WTC11 (cell line): ENCODE measurements at regions not wholly inside any gene's neighbourhood (a gene's known extent, or its start where the extent isn't known, plus 50 kb on each side); places are given as distances from the start of the nearest gene placed in this dataset.

ENCODE experiments used
- ATAC-seq: fragments of 200-7000 bp; cut with Tn5 transposase; 2 replicates; pipeline ENCODE4 v1.10.0; 2021; ENCODE audit warnings: mild to moderate bottlenecking, moderate library complexity
- CTCF ChIA-PET: fragments of 300-600 bp; sonication (Branson Sonifier 250); formaldehyde crosslinking; loops from one replicate; lab custom pipeline; 2021; ENCODE audit warnings: antibody characterized with exemption; lab: Charles Lee
- POLR2A ChIA-PET: fragments of 350-600 bp; sonication (Branson Sonifier 250); formaldehyde crosslinking; loops from one replicate; lab custom pipeline; 2021; ENCODE audit warnings: antibody characterized with exemption; lab: Charles Lee
- DNase-seq: peaks from one replicate; pipeline ENCODE4 v3.0.0; 2021; ENCODE audit warnings: low spot score
- H3K27ac Mint-ChIP-seq: 2 replicates; pipeline ENCODE4 v1.8.0; 2021; ENCODE audit warnings: mixed read lengths
- H3K27me3 Mint-ChIP-seq: 2 replicates; pipeline ENCODE4 v1.8.0; 2021; ENCODE audit warnings: low read depth, mild to moderate bottlenecking, moderate library complexity, mixed read lengths
- H3K36me3 Mint-ChIP-seq: 2 replicates; pipeline ENCODE4 v1.8.0; 2021; ENCODE audit warnings: mixed read lengths
- H3K4me1 Mint-ChIP-seq: 2 replicates; pipeline ENCODE4 v1.8.0; 2022; ENCODE audit warnings: mixed read lengths
- H3K4me3 Mint-ChIP-seq: 2 replicates; pipeline ENCODE4 v1.8.0; 2021; ENCODE audit warnings: mild to moderate bottlenecking, moderate library complexity, mixed read lengths
- H3K9me3 Mint-ChIP-seq: 2 replicates; pipeline ENCODE4 v1.8.0; 2021; ENCODE audit warnings: mixed read lengths
- ATF6 ChIP-seq: sonication (generic); formaldehyde crosslinking; IDR thresholded peaks from 2 replicates; pipeline ENCODE4 v1.8.1; 2023; ENCODE audit warnings: mild to moderate bottlenecking, missing genetic modification reagents
- CTCF ChIP-seq: fragments of 200-600 bp; IDR thresholded peaks from 2 replicates; pipeline ENCODE4 v1.8.0; 2022; ENCODE audit warnings: antibody characterized with exemption
- ETV6 ChIP-seq: sonication (generic); formaldehyde crosslinking; IDR thresholded peaks from 2 replicates; pipeline ENCODE4 v1.8.1; 2022; ENCODE audit warnings: mild to moderate bottlenecking, missing genetic modification reagents
- FOXP1 ChIP-seq: sonication (generic); formaldehyde crosslinking; IDR thresholded peaks from 2 replicates; pipeline ENCODE4 v1.8.0; 2022; ENCODE audit warnings: missing genetic modification reagents, mild to moderate bottlenecking, moderate library complexity, borderline replicate concordance
- FOXP4 ChIP-seq: sonication (generic); formaldehyde crosslinking; IDR thresholded peaks from 2 replicates; pipeline ENCODE4 v1.8.0; 2022; ENCODE audit warnings: mild to moderate bottlenecking, missing genetic modification reagents
- GRHL2 ChIP-seq: fragments of 250-450 bp; sonication (Bioruptor Pico); IDR thresholded peaks from 2 replicates; pipeline ENCODE4 v1.8.0; 2022; ENCODE audit warnings: mild to moderate bottlenecking, moderate library complexity; ENCODE audit not compliant: insufficient replicate concordance, severe bottlenecking
- GTF2I ChIP-seq: fragments of 250-450 bp; sonication (Bioruptor Pico); conservative IDR thresholded peaks from 2 replicates; pipeline ENCODE4 v1.4.0; 2021; ENCODE audit warnings: mild to moderate bottlenecking
- IRF2 ChIP-seq: sonication (generic); formaldehyde crosslinking; IDR thresholded peaks from 2 replicates; pipeline ENCODE4 v1.8.0; 2022; ENCODE audit warnings: low read depth, missing genetic modification reagents, borderline replicate concordance
- MAX ChIP-seq: sonication (generic); formaldehyde crosslinking; IDR thresholded peaks from 2 replicates; pipeline ENCODE4 v1.8.0; 2022; ENCODE audit warnings: mild to moderate bottlenecking, missing genetic modification reagents
- MXD4 ChIP-seq: fragments of 250-450 bp; sonication (Bioruptor Pico); IDR thresholded peaks from 2 replicates; pipeline ENCODE4 v1.8.0; 2021; ENCODE audit warnings: mild to moderate bottlenecking, moderate library complexity, borderline replicate concordance
- MYBL2 ChIP-seq: sonication (generic); formaldehyde crosslinking; IDR thresholded peaks from 2 replicates; pipeline ENCODE4 v1.8.1; 2023; ENCODE audit warnings: mild to moderate bottlenecking, moderate library complexity, missing genetic modification reagents
- NR1H2 ChIP-seq: sonication (generic); formaldehyde crosslinking; IDR thresholded peaks from 2 replicates; pipeline ENCODE4 v1.9.0; 2021; ENCODE audit warnings: mild to moderate bottlenecking, moderate library complexity, missing genetic modification reagents
- NR2C2 ChIP-seq: sonication (generic); formaldehyde crosslinking; IDR thresholded peaks from 2 replicates; pipeline ENCODE4 v1.8.0; 2022; ENCODE audit warnings: mild to moderate bottlenecking, missing genetic modification reagents
- OVOL2 ChIP-seq: fragments of 250-450 bp; sonication (Bioruptor Pico); IDR thresholded peaks from 2 replicates; pipeline ENCODE4 v1.9.0; 2021; ENCODE audit warnings: mild to moderate bottlenecking, borderline replicate concordance
- PREB ChIP-seq: sonication (generic); formaldehyde crosslinking; IDR thresholded peaks from 2 replicates; pipeline ENCODE4 v1.8.1; 2022; ENCODE audit warnings: mild to moderate bottlenecking, missing genetic modification reagents, moderate library complexity, borderline replicate concordance
- SMAD4 ChIP-seq: sonication (generic); formaldehyde crosslinking; IDR thresholded peaks from 2 replicates; pipeline ENCODE4 v1.8.0; 2022; ENCODE audit warnings: mild to moderate bottlenecking, missing genetic modification reagents
- TCF7 ChIP-seq: sonication (generic); formaldehyde crosslinking; IDR thresholded peaks from 2 replicates; pipeline ENCODE4 v1.8.0; 2022; ENCODE audit warnings: mild to moderate bottlenecking, low read depth, missing genetic modification reagents, moderate library complexity
- USF1 ChIP-seq: sonication (generic); formaldehyde crosslinking; IDR thresholded peaks from 2 replicates; pipeline ENCODE4 v1.8.0; 2022; ENCODE audit warnings: mild to moderate bottlenecking, missing genetic modification reagents
- ZMAT4 ChIP-seq: fragments of 250-450 bp; sonication (Bioruptor Pico); IDR thresholded peaks from 2 replicates; pipeline ENCODE4 v1.9.0; 2021; ENCODE audit warnings: mild to moderate bottlenecking
- ZNF138 ChIP-seq: sonication (generic); formaldehyde crosslinking; conservative IDR thresholded peaks from 2 replicates; pipeline ENCODE4 v1.8.1; 2022; ENCODE audit warnings: mild to moderate bottlenecking, moderate library complexity, missing genetic modification reagents
- ZNF219 ChIP-seq: sonication (generic); formaldehyde crosslinking; IDR thresholded peaks from 2 replicates; pipeline ENCODE4 v1.8.0; 2023; ENCODE audit warnings: missing genetic modification reagents, mild to moderate bottlenecking, borderline replicate concordance
- ZNF317 ChIP-seq: sonication (generic); formaldehyde crosslinking; IDR thresholded peaks from 2 replicates; pipeline ENCODE4 v1.8.1; 2023; ENCODE audit warnings: low read depth, mild to moderate bottlenecking, moderate library complexity, missing genetic modification reagents, borderline replicate concordance

- TF ChIP-seq ATF6 (CRISPR knock-in tag) (no peak), FOXP4 (CRISPR knock-in tag) (no peak), NR1H2 (no peak), MAX (CRISPR knock-in tag) (no peak), USF1 (no peak), CTCF (no peak), GRHL2 (CRISPR knock-in tag) (no peak), ZNF317 (CRISPR knock-in tag) (no peak), PREB (CRISPR knock-in tag) (no peak), SMAD4 (CRISPR knock-in tag) (no peak), IRF2 (no peak), ZNF219 (CRISPR knock-in tag) (no peak), FOXP1 (CRISPR knock-in tag) (no peak), GTF2I (no peak)
- TF ChIP-seq, all 79 proteins: peak for 0
- DNase-seq, result no peak
- ChIA-PET POLR2A (no interaction called here), CTCF (interaction anchor here (0.8 kb wide), 1 partner anchor 33 kb away, joined by 5 read pairs; no protein-coding TSS in a partner anchor)
- no peak for ATAC-seq
- peaks cover 2% of the 10 kb centered on the region; the same call in 1 of the 2 replicates for H3K27me3 Mint-ChIP-seq
- peaks cover 4% of the 10 kb centered on the region for H3K9me3 Mint-ChIP-seq
- no peak overlapping the region for H3K27ac Mint-ChIP-seq
- H3K4me1 Mint-ChIP-seq, result peaks cover 10% of the 10 kb centered on the region
- no peak overlapping the region for H3K4me3 Mint-ChIP-seq
- H3K36me3 Mint-ChIP-seq, result peaks cover 3% of the 10 kb centered on the region
Observed at GRCh38 chr6:155528335-155528734, 72.7 kb upstream of the NOX3 start.

- no peak overlapping the region for H3K4me3 Mint-ChIP-seq
- TF ChIP-seq PREB (CRISPR knock-in tag) (no peak), MYBL2 (CRISPR knock-in tag) (no peak), ZNF138 (CRISPR knock-in tag) (no peak), ZMAT4 (CRISPR knock-in tag) (no peak), TCF7 (no peak), OVOL2 (no peak), MXD4 (CRISPR knock-in tag) (no peak), NR2C2 (CRISPR knock-in tag) (no peak), ETV6 (no peak)
- peaks cover 10% of the 10 kb centered on the region for H3K4me1 Mint-ChIP-seq
- ATAC-seq (no peak), DNase-seq (no peak)
- no peaks in the 10 kb centered on the region for H3K9me3 Mint-ChIP-seq
- no peak overlapping the region for H3K27ac Mint-ChIP-seq
- CTCF ChIA-PET, result no interaction called here
- H3K36me3 Mint-ChIP-seq, result no peaks in the 10 kb centered on the region
- no peaks in the 10 kb centered on the region for H3K27me3 Mint-ChIP-seq
- POLR2A ChIA-PET, result no interaction called here
Observed at GRCh38 chr6:155527443-155527842, 71.8 kb upstream of the NOX3 start.
